ENCODE measurements at regions not wholly inside any gene's neighbourhood (a gene's known extent, or its start where the extent isn't known, plus 50 kb on each side); places are given as distances from the start of the nearest gene placed in this dataset.

DNA sequence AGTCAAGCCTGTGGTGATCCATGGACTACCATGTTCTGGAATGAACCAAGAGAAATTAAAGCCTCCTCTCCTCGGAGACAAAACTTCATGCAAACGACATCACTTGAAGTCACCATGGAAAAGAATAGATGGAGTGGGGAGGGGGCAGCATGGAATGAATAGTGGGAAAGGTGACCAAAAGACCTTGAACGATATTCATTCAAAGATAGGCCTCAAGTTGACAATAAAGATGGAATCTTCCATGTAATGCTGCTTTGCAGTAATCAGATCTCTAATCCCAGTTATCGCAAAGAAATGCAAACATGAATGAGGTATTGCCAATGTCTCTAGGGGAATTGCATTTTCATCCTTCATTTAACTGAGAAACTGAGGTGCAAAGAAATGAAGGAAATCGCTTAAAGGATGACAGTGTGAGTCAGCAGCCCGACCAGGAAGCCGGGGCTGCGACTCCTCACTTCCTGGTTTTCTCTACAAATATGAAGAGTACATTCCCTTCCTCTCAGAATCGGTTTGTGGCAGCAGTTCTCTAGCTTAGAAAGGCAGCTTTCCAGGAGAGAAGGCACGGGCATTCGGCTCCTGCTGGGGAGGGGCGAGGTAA lies 65.6 kb upstream of the RREB1 start:
- H3K27ac ChIP-seq, result peak overlapping the region; percentile 27 to 67 (median 54)
- no peak overlapping the region for H3K4me3 ChIP-seq
- DNase-seq, result peak; percentile 42 to 46
- intact Hi-C loops (cut with DNase I; ENCODE audit: low total_unique reads), result no loop called here
- no peak for TF ChIP-seq EP300 (IDR thresholded peaks at IDR 0.05)
- peak in 1 of 3 donors; percentile 22 for TF ChIP-seq POLR2AphosphoS5 (IDR thresholded peaks at IDR 0.05)
- WGBS, 5 donors, result 30 to 46% (median 36%) methylated on average over 12 of the region's 12 CpGs
- peaks cover 6 to 14% (median 8%) of the 10 kb centered on the region in 4 donors for H3K4me1 ChIP-seq
- H3K9me3 ChIP-seq, result no peaks in the 10 kb centered on the region
- H3K36me3 ChIP-seq, result no peaks in the 10 kb centered on the region
- H3K27me3 ChIP-seq, result no peaks in the 10 kb centered on the region

DNA sequence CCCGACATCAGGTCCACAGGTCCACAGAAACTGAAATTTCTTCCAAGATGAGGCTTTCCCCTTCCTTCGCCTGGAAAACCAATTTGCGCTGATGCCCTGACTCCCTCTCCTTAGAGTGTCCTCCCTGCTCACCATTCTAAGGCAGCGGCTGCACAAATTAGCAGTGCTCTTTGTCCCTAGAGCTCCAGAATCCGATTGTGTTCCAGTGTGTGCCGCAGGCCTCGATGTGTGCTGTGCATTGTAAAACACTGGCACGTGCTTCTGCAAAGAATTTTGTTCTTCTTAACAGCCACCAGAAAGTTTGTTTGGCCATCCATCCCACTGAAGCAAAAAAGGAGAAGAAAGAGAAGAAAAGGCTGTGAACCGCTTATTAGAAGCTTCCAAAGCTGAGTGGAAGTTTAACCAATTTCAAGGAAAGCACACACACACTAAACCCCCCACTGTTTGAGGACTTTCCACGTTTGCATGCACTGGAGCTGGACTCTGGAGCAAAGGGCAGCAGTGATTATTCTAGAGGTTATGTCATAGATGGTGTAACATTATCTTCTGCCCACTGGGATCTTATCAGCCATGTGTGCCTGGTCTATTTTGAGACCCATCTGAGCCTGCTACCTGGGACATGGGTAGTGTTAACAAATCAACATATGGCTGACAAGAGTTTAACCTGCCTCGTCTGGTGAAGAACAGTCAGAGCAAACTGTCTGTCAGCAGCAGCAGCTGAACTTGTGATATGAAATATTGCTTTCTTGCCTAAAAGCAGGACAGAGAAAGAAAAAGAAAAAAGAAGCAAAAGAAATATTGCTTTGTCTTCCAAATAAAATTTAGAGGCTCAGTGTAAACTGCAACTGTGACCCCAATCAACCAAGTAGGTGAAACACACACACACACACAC lies 64.9 kb upstream of the RREB1 start:
- intact Hi-C loops (cut with DNase I; ENCODE audit: low total_unique reads), result no loop called here
- H3K27ac ChIP-seq, result peak overlapping the region; percentile 27 to 67 (median 54)
- 58 to 69% (median 59%) methylated on average over 11 of the region's 11 CpGs for WGBS, 5 donors

DNA sequence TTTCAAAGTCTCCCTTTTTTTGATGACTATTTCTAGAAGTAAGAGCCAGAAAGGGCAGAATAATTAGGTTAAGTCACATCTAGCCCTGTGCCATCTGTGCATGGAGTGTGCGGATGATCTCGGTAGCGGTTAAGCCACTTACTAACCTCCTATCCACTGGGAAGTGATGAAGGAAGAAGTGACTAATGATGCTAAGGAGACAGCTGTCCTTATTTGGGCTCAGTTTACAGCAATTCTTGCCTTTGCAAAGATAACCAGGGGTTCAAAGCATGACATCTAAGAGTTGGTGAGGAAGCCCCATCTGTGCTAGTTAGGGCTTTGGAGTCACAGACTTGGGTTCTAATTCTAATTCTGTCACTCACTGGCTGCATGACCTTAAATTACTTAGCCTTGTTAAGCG lies 62.4 kb upstream of the RREB1 start:
- Histone ChIP-seq H3K27ac (no peak overlapping the region), H3K4me1 (peaks cover 7 to 14% (median 8%) of the 10 kb centered on the region in 4 donors), H3K27me3 (no peaks in the 10 kb centered on the region), H3K4me3 (no peak overlapping the region), H3K36me3 (no peaks in the 10 kb centered on the region), H3K9me3 (no peaks in the 10 kb centered on the region)
- intact Hi-C loops (cut with DNase I; ENCODE audit: low total_unique reads), result no loop called here
- no peak for DNase-seq
- TF ChIP-seq EP300 (IDR thresholded peaks at IDR 0.05), result no peak
- TF ChIP-seq, protein P1, sequence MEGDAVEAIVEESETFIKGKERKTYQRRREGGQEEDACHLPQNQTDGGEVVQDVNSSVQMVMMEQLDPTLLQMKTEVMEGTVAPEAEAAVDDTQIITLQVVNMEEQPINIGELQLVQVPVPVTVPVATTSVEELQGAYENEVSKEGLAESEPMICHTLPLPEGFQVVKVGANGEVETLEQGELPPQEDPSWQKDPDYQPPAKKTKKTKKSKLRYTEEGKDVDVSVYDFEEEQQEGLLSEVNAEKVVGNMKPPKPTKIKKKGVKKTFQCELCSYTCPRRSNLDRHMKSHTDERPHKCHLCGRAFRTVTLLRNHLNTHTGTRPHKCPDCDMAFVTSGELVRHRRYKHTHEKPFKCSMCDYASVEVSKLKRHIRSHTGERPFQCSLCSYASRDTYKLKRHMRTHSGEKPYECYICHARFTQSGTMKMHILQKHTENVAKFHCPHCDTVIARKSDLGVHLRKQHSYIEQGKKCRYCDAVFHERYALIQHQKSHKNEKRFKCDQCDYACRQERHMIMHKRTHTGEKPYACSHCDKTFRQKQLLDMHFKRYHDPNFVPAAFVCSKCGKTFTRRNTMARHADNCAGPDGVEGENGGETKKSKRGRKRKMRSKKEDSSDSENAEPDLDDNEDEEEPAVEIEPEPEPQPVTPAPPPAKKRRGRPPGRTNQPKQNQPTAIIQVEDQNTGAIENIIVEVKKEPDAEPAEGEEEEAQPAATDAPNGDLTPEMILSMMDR (IDR thresholded peaks at IDR 0.05), result no peak
- no peak for TF ChIP-seq POLR2A (IDR thresholded peaks at IDR 0.05)
- TF ChIP-seq POLR2AphosphoS5 (IDR thresholded peaks at IDR 0.05), result no peak
- WGBS, 5 donors, result 88 to 95% (median 91%) methylated on average over 4 of the region's 4 CpGs

More for the DNA sequence above, 64.9 kb upstream of the RREB1 start:
- H3K36me3 ChIP-seq, result no peaks in the 10 kb centered on the region
- TF ChIP-seq, protein P1 (IDR thresholded peaks at IDR 0.05), result no peak
- no peak for TF ChIP-seq EP300 (IDR thresholded peaks at IDR 0.05)
- TF ChIP-seq POLR2A (IDR thresholded peaks at IDR 0.05), result no peak
- TF ChIP-seq POLR2AphosphoS5 (IDR thresholded peaks at IDR 0.05), result no peak
- H3K4me3 ChIP-seq, result no peak overlapping the region
- H3K9me3 ChIP-seq, result no peaks in the 10 kb centered on the region
- H3K27me3 ChIP-seq, result no peaks in the 10 kb centered on the region
- peaks cover 6 to 14% (median 8%) of the 10 kb centered on the region in 4 donors for H3K4me1 ChIP-seq
- DNase-seq, result peak in 1 of 2 donors; percentile 42

DNA sequence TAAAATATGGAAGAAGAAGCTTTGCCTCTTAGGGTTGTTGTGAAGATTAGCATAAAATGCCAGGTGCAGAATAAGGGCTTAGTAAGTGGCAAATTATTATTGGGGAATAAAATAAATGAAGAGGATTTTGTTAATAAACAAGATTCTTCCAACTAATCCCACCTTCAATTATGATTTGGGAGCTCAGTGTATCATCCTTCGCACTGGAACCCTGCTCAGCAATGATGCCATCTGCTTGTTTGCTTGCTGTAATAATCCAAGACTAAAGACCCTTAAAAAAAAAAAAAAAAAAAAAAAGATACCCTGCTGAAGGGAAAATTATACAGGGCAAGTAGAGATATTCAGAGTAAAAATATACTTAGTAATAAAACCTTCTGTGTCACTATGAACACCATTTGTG lies 62.0 kb upstream of the RREB1 start:
- no peak overlapping the region for H3K27ac ChIP-seq
- intact Hi-C loops (cut with DNase I; ENCODE audit: low total_unique reads), result no loop called here
- TF ChIP-seq EP300 (IDR thresholded peaks at IDR 0.05), result no peak
- TF ChIP-seq POLR2A (IDR thresholded peaks at IDR 0.05), result no peak
- TF ChIP-seq, protein P1 (IDR thresholded peaks at IDR 0.05), result no peak
- no peak for TF ChIP-seq POLR2AphosphoS5 (IDR thresholded peaks at IDR 0.05)
- no peak overlapping the region for H3K4me3 ChIP-seq
- DNase-seq, result no peak
- 89 to 97% (median 94%) methylated on average over 1 of the region's 1 CpG for WGBS, 5 donors
- peaks cover 10 to 17% (median 12%) of the 10 kb centered on the region in 4 donors for H3K4me1 ChIP-seq
- H3K9me3 ChIP-seq, result no peaks in the 10 kb centered on the region
- no peaks in the 10 kb centered on the region for H3K27me3 ChIP-seq
- H3K36me3 ChIP-seq, result no peaks in the 10 kb centered on the region

Measured in stomach (tissue), 8 donors.